ENCODE measurements at regions not wholly inside any gene's neighbourhood (a gene's known extent, or its start where the extent isn't known, plus 50 kb on each side); places are given as distances from the start of the nearest gene placed in this dataset.

DNA sequence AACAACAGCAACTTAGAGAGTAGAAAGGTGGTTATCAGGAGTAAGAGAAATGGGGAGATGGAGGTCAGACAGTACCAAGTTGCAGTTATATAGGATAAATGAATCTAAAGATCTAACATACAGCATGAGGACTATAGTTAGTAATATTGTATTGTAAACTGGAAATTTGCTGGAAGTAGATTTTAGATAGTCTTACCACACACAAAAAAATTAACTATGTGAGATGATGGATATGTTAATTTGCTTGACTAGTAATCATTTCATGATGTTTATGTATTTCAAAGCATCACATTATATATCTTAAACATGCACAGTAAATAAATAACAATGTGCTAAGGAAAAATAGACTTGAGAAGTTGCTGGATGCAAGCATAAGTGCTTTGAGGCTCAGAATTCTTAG, 622.1 kb downstream of the CCDC171 start:
- Histone ChIP-seq H3K27me3 (ENCODE audit: control insufficient read depth in 5 of 5, insufficient read depth in 4 of 5, low read length in 5 of 5) (no peaks in the 10 kb centered on the region), H3K4me1 (ENCODE audit: control insufficient read depth in 5 of 5, insufficient read depth in 5 of 5, low read length in 5 of 5) (no peaks in the 10 kb centered on the region), H3K4me3 (ENCODE audit: low read depth in 1 of 5, low read length in 5 of 5) (no peak overlapping the region), H3K9ac (ENCODE audit: low read length in 5 of 5) (no peak overlapping the region), H3K9me3 (ENCODE audit: control insufficient read depth in 5 of 5, low read length in 5 of 5) (no peaks in the 10 kb centered on the region), H3K36me3 (ENCODE audit: control insufficient read depth in 5 of 5, insufficient read depth in 5 of 5, low read length in 5 of 5) (no peaks in the 10 kb centered on the region), H3K27ac (ENCODE audit: low read depth, low read length) (no peak overlapping the region)

DNA sequence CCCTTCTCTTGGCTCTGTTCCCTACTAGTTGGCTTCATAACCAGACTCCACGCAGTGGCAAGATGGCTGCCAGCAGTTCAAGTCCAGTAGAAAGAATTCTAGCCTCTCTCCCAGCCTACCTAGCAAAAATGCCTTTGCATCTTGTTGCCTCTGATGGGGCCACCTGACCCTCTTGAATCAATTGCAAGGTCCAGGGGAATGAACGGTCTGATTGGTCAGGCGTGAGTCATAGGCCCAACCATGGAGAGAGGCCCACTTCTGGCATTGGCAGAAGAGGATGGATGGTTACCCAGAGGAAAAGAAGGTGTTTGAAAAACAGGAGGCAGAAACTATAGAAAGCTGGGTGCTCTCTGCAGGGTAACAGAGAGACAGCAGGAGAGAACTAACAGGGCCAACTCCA, 622.6 kb downstream of the CCDC171 start:
- Histone ChIP-seq H3K9me3 (ENCODE audit: control insufficient read depth in 5 of 5, low read length in 5 of 5) (no peaks in the 10 kb centered on the region), H3K27ac (ENCODE audit: low read depth, low read length) (no peak overlapping the region), H3K9ac (ENCODE audit: low read length in 5 of 5) (no peak overlapping the region), H3K27me3 (ENCODE audit: control insufficient read depth in 5 of 5, insufficient read depth in 4 of 5, low read length in 5 of 5) (no peaks in the 10 kb centered on the region), H3K4me3 (ENCODE audit: low read depth in 1 of 5, low read length in 5 of 5) (no peak overlapping the region), H3K4me1 (ENCODE audit: control insufficient read depth in 5 of 5, insufficient read depth in 5 of 5, low read length in 5 of 5) (no peaks in the 10 kb centered on the region), H3K36me3 (ENCODE audit: control insufficient read depth in 5 of 5, insufficient read depth in 5 of 5, low read length in 5 of 5) (no peaks in the 10 kb centered on the region)

DNA sequence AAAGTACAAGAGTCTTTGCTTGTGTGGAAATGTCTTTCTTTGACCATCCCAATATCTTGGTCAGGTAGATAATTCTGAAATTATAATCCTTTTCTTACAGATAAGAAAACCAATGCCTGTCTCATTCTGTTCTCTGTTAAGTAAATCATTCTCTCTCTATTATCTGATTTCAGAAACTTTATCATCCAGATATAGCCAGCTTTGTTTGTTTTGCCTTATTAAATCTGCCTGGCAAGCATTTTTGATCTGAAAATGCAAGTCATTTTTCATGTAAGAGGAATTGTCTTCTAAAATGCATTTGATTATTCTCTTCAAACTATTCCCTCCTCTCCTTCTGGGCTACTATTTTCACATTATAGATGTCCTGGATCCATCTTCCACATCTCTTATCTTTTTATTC, 625.5 kb downstream of the CCDC171 start:
- H3K9me3 ChIP-seq (ENCODE audit: control insufficient read depth in 5 of 5, low read length in 5 of 5): no peaks in the 10 kb centered on the region
- H3K36me3 ChIP-seq (ENCODE audit: control insufficient read depth in 5 of 5, insufficient read depth in 5 of 5, low read length in 5 of 5): no peaks in the 10 kb centered on the region
- no peaks in the 10 kb centered on the region for H3K4me1 ChIP-seq (ENCODE audit: control insufficient read depth in 5 of 5, insufficient read depth in 5 of 5, low read length in 5 of 5)
- no peak overlapping the region for H3K4me3 ChIP-seq (ENCODE audit: low read depth in 1 of 5, low read length in 5 of 5)
- no peaks in the 10 kb centered on the region for H3K27me3 ChIP-seq (ENCODE audit: control insufficient read depth in 5 of 5, insufficient read depth in 4 of 5, low read length in 5 of 5)
- H3K9ac ChIP-seq (ENCODE audit: low read length in 5 of 5): no peak overlapping the region
- no peak overlapping the region for H3K27ac ChIP-seq (ENCODE audit: low read depth, low read length)

DNA sequence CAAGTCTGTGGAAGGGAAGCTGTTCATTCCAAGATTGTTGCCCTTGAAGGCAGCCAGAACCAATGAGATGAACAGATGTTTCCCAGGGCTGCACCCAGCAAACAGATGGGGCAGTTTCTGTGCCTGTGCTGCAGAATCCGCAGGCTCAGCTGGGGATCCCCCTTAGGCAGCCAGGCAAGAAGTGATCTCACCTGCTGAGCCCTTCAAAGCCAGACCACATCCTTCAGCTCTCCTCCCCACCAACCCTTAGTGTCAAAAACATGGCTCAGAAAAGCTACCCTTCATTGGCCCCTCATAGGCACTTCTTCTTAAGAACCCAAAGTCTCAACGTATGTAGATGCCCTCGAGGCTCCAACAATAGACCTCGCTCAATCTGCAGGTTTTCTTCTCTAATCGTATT, 626.7 kb downstream of the CCDC171 start:
- H3K36me3 ChIP-seq (ENCODE audit: control insufficient read depth in 5 of 5, insufficient read depth in 5 of 5, low read length in 5 of 5): no peaks in the 10 kb centered on the region
- H3K27me3 ChIP-seq (ENCODE audit: control insufficient read depth in 5 of 5, insufficient read depth in 4 of 5, low read length in 5 of 5): no peaks in the 10 kb centered on the region
- no peak overlapping the region for H3K27ac ChIP-seq (ENCODE audit: low read depth, low read length)
- no peak overlapping the region for H3K4me3 ChIP-seq (ENCODE audit: low read depth in 1 of 5, low read length in 5 of 5)
- H3K9me3 ChIP-seq (ENCODE audit: control insufficient read depth in 5 of 5, low read length in 5 of 5): no peaks in the 10 kb centered on the region
- no peak overlapping the region for H3K9ac ChIP-seq (ENCODE audit: low read length in 5 of 5)
- no peaks in the 10 kb centered on the region for H3K4me1 ChIP-seq (ENCODE audit: control insufficient read depth in 5 of 5, insufficient read depth in 5 of 5, low read length in 5 of 5)

DNA sequence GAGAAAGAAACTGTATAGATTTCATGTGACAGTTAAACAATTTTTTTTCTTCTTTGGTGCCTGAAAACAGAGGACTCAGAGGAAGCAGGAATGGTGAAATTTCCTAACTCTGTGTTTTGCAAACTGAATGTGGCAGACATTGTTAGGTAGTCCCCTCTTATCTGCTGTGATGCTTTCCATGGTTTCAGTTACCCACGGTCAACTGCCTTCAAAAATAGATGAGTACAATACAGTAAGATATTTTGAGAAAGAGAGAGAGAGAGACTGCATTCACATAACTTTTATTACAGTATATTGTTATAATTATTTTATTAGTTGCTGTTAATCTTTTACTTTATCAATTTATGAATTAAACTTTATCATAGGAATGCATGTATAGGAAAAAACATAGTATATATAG, 627.2 kb downstream of the CCDC171 start:
- H3K4me1 ChIP-seq (ENCODE audit: control insufficient read depth in 5 of 5, insufficient read depth in 5 of 5, low read length in 5 of 5): no peaks in the 10 kb centered on the region
- no peaks in the 10 kb centered on the region for H3K27me3 ChIP-seq (ENCODE audit: control insufficient read depth in 5 of 5, insufficient read depth in 4 of 5, low read length in 5 of 5)
- no peaks in the 10 kb centered on the region for H3K9me3 ChIP-seq (ENCODE audit: control insufficient read depth in 5 of 5, low read length in 5 of 5)
- no peaks in the 10 kb centered on the region for H3K36me3 ChIP-seq (ENCODE audit: control insufficient read depth in 5 of 5, insufficient read depth in 5 of 5, low read length in 5 of 5)
- H3K4me3 ChIP-seq (ENCODE audit: low read depth in 1 of 5, low read length in 5 of 5): no peak overlapping the region
- no peak overlapping the region for H3K9ac ChIP-seq (ENCODE audit: low read length in 5 of 5)
- no peak overlapping the region for H3K27ac ChIP-seq (ENCODE audit: low read depth, low read length)

DNA sequence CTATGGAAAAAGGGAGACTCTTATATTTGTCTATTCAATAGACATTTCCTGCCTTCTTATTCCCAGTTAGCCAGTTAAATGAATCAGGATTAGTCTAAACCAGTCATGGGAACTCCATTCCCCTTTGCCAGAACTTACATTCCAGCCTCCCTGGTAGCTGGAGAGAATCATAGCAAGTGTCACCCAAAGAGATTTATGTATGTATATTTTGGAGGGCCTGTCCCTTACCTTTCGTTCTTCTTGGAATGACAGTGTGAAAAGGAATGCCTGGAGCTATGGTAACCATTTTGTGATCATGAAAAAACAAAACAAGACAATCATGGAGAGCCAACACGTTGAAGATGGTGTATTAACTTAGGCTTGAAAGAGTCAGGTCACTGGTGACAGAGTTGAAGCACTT, 627.7 kb downstream of the CCDC171 start:
- no peaks in the 10 kb centered on the region for H3K9me3 ChIP-seq (ENCODE audit: control insufficient read depth in 5 of 5, low read length in 5 of 5)
- H3K9ac ChIP-seq (ENCODE audit: low read length in 5 of 5): no peak overlapping the region
- no peak overlapping the region for H3K4me3 ChIP-seq (ENCODE audit: low read depth in 1 of 5, low read length in 5 of 5)
- no peaks in the 10 kb centered on the region for H3K4me1 ChIP-seq (ENCODE audit: control insufficient read depth in 5 of 5, insufficient read depth in 5 of 5, low read length in 5 of 5)
- H3K27ac ChIP-seq (ENCODE audit: low read depth, low read length): no peak overlapping the region
- H3K27me3 ChIP-seq (ENCODE audit: control insufficient read depth in 5 of 5, insufficient read depth in 4 of 5, low read length in 5 of 5): no peaks in the 10 kb centered on the region
- H3K36me3 ChIP-seq (ENCODE audit: control insufficient read depth in 5 of 5, insufficient read depth in 5 of 5, low read length in 5 of 5): no peaks in the 10 kb centered on the region

DNA sequence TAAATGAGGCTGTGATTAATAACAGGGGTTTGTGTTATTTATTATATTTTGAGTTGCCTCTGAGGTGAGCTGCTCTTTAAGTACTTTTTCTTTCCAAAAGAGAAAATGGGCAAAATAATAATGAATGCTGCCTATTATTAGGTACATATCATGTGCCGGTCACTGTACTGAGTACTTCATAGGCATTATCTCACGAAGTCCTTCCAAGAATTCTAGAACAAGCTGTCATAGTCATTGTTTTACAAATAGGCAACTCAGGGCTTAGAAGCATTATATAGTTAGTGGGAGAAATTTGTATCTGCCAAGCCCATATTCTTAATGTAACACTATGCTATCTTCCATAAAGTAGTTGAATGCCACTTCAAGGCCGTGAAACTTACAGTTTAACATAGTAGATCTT, 628.7 kb downstream of the CCDC171 start:
- Histone ChIP-seq H3K9ac (ENCODE audit: low read length in 5 of 5) (no peak overlapping the region), H3K4me3 (ENCODE audit: low read depth in 1 of 5, low read length in 5 of 5) (no peak overlapping the region), H3K9me3 (ENCODE audit: control insufficient read depth in 5 of 5, low read length in 5 of 5) (no peaks in the 10 kb centered on the region), H3K36me3 (ENCODE audit: control insufficient read depth in 5 of 5, insufficient read depth in 5 of 5, low read length in 5 of 5) (no peaks in the 10 kb centered on the region), H3K27me3 (ENCODE audit: control insufficient read depth in 5 of 5, insufficient read depth in 4 of 5, low read length in 5 of 5) (no peaks in the 10 kb centered on the region), H3K27ac (ENCODE audit: low read depth, low read length) (no peak overlapping the region), H3K4me1 (ENCODE audit: control insufficient read depth in 5 of 5, insufficient read depth in 5 of 5, low read length in 5 of 5) (no peaks in the 10 kb centered on the region)

DNA sequence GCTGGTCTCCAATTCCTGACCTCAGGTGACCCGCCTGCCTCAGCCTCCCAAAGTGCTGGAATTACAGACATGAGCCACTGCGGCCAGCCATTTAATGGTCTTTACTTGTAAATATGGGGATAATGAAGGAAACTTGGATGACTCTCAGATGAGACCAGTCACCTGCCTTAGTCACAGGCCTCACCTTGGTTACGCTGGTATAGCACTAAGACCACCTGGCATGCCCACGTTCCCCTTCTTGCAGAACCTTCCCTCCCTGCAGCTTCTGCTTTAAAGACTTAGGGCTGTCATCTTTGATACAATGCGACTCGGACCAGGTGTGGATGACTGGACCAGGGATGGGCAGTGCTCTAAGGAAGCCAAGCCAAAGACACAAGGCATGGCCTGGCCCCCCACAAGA, 629.9 kb downstream of the CCDC171 start:
- no peaks in the 10 kb centered on the region for H3K27me3 ChIP-seq (ENCODE audit: control insufficient read depth in 5 of 5, insufficient read depth in 4 of 5, low read length in 5 of 5)

DNA sequence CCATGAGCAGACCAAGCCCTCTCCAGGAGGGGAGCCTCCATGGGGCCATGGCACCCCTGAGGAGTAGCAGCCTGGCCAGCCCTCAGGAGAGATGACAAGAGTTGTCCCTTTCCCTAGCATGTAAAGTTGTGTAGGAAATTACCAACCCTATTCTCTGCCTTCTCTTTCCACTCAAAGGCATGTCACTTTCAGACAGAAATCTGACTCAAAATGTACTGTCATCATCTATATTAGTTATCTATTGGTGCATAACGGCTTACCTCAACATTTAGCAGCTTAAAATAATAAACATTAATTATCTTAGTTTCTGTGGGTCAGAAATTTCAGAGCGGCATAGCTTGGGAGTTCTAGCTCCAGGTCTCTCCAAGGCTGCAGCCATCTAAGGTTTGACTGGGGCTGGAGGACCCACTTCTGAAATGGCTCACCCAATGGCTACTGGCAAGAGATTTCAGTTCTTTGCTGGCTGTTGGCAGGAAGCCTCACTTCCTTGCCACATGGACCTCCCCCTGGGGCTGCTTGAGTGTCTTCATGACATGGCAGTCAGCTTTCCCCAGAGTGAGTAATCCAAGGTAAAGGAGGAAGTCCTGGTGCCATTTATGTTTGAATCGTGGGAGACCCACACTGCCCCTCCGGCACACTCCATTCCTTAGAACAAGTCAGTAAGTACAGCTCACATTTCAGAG, 632.3 kb downstream of the CCDC171 start:
- Histone ChIP-seq H3K9ac (ENCODE audit: low read length in 5 of 5) (no peak overlapping the region), H3K4me3 (ENCODE audit: low read depth in 1 of 5, low read length in 5 of 5) (no peak overlapping the region), H3K27ac (ENCODE audit: low read depth, low read length) (no peak overlapping the region), H3K9me3 (ENCODE audit: control insufficient read depth in 5 of 5, low read length in 5 of 5) (peaks cover 0 to 7% (median 3%) of the 10 kb centered on the region in 5 donors), H3K36me3 (ENCODE audit: control insufficient read depth in 5 of 5, insufficient read depth in 5 of 5, low read length in 5 of 5) (no peaks in the 10 kb centered on the region), H3K27me3 (ENCODE audit: control insufficient read depth in 5 of 5, insufficient read depth in 4 of 5, low read length in 5 of 5) (no peaks in the 10 kb centered on the region), H3K4me1 (ENCODE audit: control insufficient read depth in 5 of 5, insufficient read depth in 5 of 5, low read length in 5 of 5) (no peaks in the 10 kb centered on the region)

More for the DNA sequence above, 629.9 kb downstream of the CCDC171 start:
- no peak overlapping the region for H3K4me3 ChIP-seq (ENCODE audit: low read depth in 1 of 5, low read length in 5 of 5)
- no peaks in the 10 kb centered on the region for H3K36me3 ChIP-seq (ENCODE audit: control insufficient read depth in 5 of 5, insufficient read depth in 5 of 5, low read length in 5 of 5)
- H3K9me3 ChIP-seq (ENCODE audit: control insufficient read depth in 5 of 5, low read length in 5 of 5): no peaks in the 10 kb centered on the region
- H3K27ac ChIP-seq (ENCODE audit: low read depth, low read length): no peak overlapping the region
- no peak overlapping the region for H3K9ac ChIP-seq (ENCODE audit: low read length in 5 of 5)
- no peaks in the 10 kb centered on the region for H3K4me1 ChIP-seq (ENCODE audit: control insufficient read depth in 5 of 5, insufficient read depth in 5 of 5, low read length in 5 of 5)

DNA sequence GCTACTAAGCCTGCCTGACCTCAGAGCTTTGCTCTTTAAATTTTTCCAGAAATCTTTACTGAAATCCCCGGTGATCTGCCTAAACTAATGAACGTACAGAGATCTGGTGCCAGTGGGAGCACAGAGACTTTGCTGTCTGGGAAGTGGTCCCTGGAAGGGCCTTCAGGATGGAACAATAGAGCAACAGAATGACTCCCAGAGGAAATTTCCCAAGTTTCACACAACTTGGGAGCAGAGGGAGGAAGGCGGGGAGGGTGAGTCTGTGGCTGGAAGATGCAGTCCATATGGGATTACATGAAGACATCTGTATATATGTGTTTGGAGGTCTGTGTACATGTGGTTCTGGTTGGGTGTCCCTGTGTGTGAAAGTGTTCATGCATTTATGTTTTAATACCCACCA, 638.3 kb downstream of the CCDC171 start:
- no peaks in the 10 kb centered on the region for H3K36me3 ChIP-seq (ENCODE audit: control insufficient read depth in 5 of 5, insufficient read depth in 5 of 5, low read length in 5 of 5)
- peaks cover 3 to 7% (median 7%) of the 10 kb centered on the region in 5 donors for H3K4me1 ChIP-seq (ENCODE audit: control insufficient read depth in 5 of 5, insufficient read depth in 5 of 5, low read length in 5 of 5)
- H3K9ac ChIP-seq (ENCODE audit: low read length in 5 of 5): no peak overlapping the region
- no peak overlapping the region for H3K4me3 ChIP-seq (ENCODE audit: low read depth in 1 of 5, low read length in 5 of 5)
- H3K9me3 ChIP-seq (ENCODE audit: control insufficient read depth in 5 of 5, low read length in 5 of 5): peaks cover 0 to 7% (median 3%) of the 10 kb centered on the region in 5 donors
- H3K27me3 ChIP-seq (ENCODE audit: control insufficient read depth in 5 of 5, insufficient read depth in 4 of 5, low read length in 5 of 5): no peaks in the 10 kb centered on the region
- H3K27ac ChIP-seq (ENCODE audit: low read depth, low read length): no peak overlapping the region
